IPS DF 4.7 (cell line): ENCODE measurements at regions not wholly inside any gene's neighbourhood (a gene's known extent, or its start where the extent isn't known, plus 50 kb on each side); places are given as distances from the start of the nearest gene placed in this dataset.
A peak's percentile ranks its signal among the peaks of the same experiment; 100 is the strongest.
"Not testable (repeated sequence)": the region's sequence is repeated elsewhere in the genome, so short reads cannot be mapped to it uniquely, and the experiment has no call there.

Source experiments
- DNase-seq: peaks from one replicate; pipeline ENCODE4 v3.0.0-alpha.2; 2013; ENCODE audit warnings: low spot score; ENCODE audit errors: extremely low read depth

DNA sequence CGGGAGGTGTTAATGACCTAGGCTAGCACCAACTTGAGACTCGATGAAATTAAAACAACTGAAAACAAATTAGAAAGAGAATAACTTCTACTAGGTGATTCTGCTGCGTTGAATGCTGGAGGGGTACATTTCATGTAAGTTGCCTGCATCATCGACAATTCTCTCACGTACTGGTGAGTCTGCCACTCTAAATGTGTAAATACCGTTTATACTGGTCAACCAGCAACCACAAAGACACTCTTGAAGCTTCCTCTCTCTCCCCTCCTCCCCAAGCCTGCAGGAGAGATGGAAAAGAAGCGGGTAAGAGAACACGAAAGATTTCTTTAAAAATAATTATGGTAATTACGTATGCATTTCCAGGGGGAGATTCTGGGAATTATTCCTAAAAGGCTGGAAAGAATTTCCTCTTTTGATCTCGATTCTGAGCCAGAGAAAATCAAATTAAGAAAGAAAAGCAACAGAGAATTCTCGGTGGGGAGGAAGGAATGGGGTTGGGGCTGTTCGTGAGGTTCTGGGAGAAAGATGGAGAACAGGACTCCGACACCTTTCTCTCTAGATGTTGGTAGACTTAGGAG lies 68.6 kb upstream of the MRTFB start:
- no peak for DNase-seq

DNA sequence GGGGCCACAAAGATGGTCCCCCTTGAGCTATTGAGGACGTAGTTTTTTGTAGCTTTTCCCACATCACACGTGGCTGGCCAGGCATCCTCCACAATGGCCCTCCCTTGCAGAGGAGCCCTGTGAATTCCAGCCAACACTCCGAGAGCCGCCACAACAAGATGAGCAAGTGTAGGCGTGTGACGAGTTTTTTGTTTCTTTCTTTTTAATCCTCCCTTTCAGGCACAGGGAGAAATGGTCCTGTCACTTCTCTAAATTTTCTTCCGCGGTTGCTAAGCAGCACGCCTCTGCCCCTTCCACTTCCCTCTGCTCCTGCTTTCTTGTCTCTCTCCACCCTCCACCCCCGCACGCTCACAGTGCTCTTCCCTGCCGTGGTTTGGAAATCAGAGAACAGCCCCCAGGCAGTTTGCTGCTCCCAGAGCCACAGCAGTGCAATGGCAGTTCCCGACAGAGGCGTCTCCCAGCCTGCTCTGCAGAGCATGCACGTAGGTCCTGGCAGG lies 68.0 kb upstream of the MRTFB start:
- peak; percentile 41 for DNase-seq

DNA sequence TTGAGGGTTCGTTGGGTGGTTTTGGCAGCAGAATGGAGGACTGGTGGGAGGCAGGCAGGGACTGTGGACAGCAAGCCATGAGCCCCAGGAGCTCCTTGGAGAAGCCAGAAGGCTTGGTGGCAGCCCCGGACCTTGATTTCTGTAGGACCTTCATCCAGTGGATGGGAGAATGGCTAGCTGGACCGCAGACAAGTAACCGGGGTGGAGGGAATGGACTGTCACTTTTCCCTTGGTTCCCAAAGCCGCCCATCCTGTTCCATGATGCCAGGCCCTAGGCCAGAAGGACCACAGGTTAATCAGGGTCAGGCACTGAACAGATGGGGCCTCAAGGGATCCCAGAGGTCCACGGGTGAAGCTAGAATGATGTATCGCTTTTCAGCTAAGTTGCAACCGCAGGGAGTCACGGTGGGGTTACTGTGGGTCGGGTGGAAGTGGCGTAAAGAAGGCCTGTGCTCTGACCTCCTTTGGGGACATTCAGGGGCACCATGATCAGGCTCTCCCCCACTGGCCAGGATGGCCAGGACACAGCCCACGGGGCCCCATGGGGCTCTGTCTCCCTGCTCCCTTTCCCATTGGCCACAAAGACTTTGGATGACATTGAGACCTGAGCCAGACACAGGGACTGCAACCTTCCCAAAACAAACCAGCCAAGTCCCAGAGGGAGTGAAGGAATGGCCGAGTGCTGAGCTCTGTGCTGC lies 66.9 kb upstream of the MRTFB start:
- no peak for DNase-seq

DNA sequence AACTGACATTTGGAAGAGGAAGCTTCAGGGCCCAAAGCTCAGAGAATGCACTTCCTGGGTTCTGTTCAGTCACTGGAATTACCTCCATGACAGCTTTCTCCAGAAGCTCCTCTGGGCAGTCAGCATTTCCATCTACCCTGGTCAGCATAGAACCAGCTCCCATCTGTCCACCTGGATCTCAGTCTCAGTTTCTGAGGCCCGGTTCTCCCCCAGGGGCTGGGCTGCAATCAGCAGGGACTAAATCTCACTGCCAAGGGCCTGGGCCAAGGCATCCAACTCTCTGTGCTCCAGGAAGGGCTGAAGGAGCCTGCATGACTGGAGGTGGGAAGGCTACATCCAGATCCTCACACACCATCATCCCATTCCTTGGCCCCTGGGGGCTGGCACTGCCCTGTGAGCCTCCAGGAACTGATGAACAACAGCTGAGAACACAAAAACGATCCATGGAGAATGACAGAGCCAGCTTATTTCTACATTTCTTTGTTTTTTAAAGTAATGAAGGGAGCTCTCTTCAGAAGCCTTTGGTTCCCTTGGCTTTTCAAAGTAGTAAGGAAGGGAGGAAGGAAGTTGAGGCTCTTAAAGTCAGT lies 66.3 kb upstream of the MRTFB start:
- DNase-seq, result no peak

DNA sequence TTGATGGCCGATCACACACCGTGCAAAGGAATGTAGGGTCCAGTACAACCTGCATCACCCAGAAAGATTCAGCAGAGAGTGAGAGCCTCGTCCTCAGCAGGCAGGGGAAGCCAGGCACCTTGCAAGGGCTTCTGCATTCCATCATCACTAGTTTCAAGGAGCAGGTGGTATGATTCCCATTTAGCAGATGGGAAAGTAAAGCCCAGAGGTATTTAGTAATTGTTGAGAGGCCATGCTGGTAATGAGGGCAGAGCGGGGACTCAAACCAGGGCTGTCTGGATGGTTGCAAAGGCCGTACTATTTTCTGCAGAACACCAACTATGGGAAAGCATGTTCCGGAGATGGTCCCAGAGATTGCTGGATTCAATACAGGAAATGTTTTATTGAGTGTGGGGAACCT lies 65.8 kb upstream of the MRTFB start:
- DNase-seq, result no peak

DNA sequence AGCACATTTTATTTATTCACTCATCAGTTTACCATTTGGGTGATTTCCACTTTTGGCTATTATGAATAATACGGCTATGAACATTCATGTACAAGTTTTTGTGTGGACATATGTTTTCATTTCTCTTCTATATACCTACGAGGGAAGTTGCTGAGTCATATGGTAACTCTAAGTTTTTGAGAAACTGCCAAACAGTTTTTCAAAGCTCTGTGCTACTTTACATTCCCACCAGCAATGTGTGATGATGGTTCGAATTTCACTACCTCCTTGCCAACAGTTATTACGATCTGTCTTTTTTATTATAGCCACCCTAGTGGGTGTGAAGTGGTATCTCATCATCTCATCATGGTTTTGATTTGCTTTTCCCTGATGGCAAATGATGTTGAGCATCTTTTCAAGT lies 63.7 kb upstream of the MRTFB start:
- no peak for DNase-seq

DNA sequence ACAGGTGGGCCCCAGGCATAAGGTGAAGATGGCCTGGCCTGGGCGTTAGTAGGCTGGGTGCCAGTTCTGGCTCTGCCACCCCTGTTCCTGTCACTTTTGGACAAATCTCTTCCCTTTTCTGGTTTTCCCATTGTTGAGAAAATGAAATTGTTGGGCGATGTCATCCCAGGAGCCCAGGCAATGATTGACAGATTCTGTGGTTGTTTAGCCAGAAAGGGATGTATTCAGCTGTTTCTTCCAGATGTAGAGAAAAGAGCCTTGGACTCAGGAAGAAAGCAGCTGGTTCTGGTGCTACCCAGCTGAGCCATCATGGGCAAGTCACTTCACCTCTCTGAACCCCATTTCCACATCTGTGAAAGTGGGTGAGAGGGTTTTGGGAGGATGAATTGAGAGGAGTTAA lies 60.1 kb upstream of the MRTFB start:
- no peak for DNase-seq

DNA sequence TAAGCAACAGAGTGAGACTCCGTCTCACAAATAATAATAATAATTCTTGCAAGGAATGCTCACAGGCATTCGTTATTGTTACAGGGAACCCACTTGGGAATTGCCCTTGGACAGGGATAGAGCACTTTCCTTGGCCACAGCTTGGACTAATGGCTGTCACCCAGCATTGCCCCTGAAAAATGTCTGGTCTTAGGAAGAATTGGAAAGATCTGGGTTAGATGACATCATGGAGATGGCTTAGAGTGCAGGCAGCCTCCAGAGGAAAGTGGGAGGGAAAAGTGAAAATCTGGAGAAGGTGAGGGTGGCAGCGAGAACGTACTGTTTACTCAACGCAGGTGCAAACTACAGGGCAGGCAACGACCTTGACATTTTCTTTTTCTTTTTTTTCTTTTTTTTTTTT lies 59.3 kb upstream of the MRTFB start:
- DNase-seq, result no peak

DNA sequence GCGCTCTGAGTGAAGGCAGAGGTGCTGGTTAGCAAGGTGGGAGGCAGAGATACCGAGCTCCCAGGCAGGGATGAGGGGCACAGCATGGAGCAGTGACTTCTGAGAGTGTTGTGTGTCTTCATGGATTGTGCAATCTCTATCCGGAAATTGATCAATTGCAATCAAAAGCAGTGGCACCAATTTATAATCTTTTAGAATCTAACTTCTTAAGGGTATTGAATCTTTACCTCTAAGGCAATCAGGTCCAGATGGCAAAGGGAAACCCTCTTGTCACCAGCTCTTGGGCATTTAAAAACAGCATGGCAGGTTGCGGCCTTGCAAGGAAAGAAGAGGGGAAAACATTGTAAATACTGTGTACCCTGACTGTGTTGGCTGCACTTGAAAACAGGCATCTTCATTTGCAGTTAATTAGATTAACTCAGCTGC lies 58.0 kb upstream of the MRTFB start:
- DNase-seq, result no peak

DNA sequence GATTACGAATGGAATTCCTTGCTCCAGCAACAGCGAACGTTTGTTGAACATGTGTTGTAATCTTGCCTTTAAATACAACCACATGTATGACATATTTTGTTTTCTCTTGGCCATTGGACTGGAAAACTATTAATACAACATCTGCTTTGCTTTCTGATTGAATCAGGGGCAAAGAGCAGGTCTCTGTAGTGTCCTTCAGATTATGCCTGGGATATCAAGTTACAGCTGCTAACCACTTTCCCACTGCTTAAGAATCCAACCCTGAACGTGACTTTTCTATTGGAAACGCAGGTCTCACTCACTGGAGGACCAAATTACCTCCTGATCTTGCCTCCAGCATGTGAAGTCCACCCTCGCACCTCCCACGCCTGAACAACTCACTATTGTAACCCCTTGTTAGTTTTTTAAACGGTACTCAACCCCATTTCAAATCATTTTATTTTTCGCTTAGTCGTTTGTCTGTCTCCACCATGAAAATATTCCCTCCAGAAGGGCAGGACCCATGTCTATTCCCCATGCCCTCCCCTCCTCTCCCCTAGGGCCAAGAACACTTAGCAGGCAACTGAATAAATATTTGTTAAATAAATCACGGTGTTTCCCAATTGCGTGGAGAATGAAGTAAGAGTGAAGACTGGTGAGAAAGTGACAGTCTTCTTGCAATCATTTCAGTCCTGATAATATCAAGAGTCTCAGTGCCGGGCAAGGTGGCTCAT lies 57.4 kb upstream of the MRTFB start:
- DNase-seq, result no peak

DNA sequence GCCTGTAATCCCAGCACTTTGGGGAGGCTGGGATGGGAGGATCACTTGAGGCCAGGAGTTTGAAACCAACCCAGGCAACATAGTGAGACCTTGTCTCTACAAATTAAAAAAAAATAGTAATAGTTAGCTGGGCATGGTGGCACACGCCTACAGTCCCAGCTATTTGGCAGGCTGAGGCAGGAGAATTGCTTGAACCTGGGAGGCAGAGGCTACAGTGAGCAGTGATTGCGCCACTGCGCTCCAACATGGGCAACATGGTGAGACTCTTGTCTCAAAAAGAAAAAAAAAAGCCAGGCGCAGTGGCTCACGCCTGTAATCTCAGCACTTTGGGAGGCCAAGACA lies 56.9 kb upstream of the MRTFB start:
- DNase-seq, result no peak

DNA sequence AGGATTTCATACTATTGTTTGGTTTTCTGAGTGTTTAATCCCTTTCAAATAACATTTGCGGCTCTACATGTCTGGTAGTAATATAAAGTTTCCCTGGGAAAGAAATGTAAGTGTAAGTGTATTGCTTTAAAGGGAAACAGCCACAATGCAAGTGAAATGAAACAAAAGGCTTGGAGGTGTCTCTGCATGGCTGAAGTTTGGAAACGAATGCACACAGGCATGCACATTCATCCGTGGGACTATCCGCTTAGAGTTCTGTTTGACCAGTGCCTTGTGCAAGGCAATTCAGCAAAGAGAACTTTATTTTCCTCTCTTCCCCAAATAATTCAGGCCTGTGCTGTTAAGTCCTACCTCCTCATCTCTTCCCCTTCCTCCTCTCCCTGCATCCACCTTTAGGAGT lies 56.1 kb upstream of the MRTFB start:
- DNase-seq, result no peak

DNA sequence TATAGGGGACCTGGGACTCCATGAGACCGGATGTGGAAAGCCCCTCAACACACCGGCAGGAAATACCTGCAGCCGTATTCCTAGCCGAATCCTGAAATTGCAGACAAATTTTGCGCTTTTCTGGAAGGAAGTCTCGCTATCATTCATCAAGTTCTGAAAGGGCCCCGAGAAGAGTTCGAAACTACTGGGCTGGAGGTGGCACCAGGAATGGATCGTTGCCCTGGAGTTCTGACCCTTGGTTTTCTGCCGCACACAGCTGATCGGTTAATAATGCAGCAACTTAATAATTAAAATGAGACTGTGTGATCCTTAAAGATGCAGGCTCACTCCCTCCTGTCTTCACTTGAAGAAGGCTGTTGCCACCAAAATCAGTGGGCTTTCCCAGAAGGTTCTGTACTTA lies 55.7 kb upstream of the MRTFB start:
- DNase-seq, result no peak

DNA sequence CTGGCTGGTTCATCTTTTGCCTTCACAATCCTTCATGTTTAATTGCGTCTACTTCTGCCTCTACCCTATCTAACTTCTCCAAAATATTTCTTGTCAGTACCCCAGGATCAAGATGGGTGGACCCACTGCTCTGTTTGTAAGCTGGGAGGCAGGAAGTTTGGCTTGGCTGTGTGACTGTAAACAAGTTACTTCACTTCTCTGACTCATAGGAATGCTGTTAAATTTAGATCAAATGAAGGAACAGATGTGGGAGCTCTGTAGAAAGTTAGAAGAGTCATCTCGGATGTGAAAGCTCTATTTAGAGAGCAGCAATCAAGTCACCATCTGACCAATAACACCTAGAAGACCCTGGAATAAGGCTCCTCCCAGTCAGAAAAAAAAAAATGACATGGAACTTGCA lies 55.2 kb upstream of the MRTFB start:
- no peak for DNase-seq

DNA sequence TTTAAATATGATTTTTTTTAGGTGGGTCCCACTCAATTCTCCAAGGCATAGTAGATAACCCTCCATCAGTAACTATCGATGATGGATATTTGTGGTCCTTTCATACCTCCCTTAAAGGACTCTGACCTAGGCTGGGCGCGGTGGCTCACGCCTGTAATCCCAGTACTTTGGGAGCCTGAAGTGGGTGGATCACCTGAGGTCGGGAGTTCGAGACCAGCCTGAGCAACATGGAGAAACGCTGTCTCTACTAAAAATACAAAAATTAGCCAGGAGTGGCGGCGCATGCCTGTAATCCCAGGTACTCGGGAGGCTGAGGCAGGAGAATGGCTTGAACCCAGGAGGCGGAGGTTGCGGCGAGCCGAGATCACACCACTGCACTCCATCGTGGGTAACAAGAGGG lies 54.8 kb upstream of the MRTFB start:
- not testable (repeated sequence) for DNase-seq

DNA sequence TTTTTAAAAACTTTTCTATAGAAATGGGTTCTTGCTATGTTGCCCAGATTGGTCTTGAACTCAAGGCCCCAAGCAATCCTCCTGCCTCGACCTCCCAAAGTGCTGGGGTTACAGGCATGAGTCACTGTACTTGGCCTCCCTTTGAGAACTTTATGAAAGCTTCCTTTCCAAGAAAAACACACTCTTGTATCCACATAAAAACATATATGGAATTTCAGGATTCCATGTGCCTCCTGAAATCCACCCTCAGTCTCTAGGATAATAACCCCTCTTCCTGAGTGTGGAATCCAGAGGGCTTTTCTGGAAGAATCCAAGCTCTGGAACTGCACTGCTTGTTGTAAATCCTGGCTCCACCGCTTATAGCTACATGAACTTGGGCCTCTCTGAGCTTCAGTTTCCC lies 53.2 kb upstream of the MRTFB start:
- no peak for DNase-seq

DNA sequence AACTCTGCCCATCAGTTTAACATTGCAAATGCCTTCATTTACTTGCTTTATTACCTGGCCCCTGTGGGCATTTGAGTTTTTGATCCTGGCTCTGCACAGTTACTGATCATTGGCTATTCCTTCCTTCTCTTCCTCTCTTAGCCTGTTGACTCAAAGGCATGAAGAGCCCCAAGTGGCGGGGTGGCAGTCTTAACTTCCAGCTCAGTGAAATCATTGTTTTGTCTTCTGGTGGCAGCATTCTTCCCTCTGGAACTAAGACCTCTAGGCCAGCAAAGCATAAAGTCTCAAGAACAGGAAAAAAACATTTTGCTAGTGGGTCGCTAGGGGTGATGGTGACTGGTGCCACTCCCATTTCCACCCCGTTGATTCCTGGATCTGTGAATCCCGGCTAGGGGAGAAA lies 52.3 kb upstream of the MRTFB start:
- no peak for DNase-seq

DNA sequence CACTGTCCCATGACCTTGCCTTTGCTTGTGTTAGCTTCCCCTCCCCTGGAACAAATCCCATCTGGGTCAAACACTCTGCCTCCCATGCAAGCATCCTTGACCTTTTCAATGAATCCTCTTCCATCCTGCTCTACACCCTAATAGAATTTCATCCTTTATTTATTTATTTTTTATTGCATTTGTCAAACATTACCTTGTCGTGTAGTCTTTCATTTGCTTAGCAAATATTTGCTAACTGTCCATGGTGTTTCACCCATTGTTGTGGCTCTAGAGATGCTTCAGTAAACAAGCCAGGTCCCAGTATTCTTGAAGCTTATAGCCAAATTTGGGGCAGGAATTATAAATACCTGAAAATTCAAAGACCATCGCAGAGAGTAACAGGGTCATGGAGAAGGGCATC lies 51.0 kb upstream of the MRTFB start:
- no peak for DNase-seq
